RWPE1 (cell line): ENCODE measurements at regions not wholly inside any gene's neighbourhood (a gene's known extent, or its start where the extent isn't known, plus 50 kb on each side); places are given as distances from the start of the nearest gene placed in this dataset.
"Not testable (repeated sequence)": the region's sequence is repeated elsewhere in the genome, so short reads cannot be mapped to it uniquely, and the experiment has no call there.

Experiments
- CTCF ChIA-PET: fragments of 350-600 bp; sonication (Branson Sonifier 250); formaldehyde crosslinking; extraction: SDS; loops from one replicate; lab custom pipeline; 2021; lab: Yijun Ruan, JAX
- POLR2A ChIA-PET: fragments of 400-600 bp; formaldehyde crosslinking; extraction: SDS; loops from one replicate; lab custom pipeline; 2020; ENCODE audit warnings: antibody characterized with exemption; ENCODE audit not compliant: low non-redundant PET; lab: Yijun Ruan, JAX
- DNase-seq: peaks from one replicate; pipeline ENCODE4 v3.0.0; 2012; ENCODE audit warnings: low spot score
- H3K27ac ChIP-seq: fragments of 450-650 bp; 2 replicates; pipeline ENCODE4 v1.5.1; 2017
- TF ChIP-seq, protein P1 (sequence below): fragments of 450-650 bp; conservative IDR thresholded peaks from 2 replicates; pipeline ENCODE4 v1.5.1; 2017; ENCODE audit warnings: low read depth, mild to moderate bottlenecking

- no peak for DNase-seq
- TF ChIP-seq, protein P1, sequence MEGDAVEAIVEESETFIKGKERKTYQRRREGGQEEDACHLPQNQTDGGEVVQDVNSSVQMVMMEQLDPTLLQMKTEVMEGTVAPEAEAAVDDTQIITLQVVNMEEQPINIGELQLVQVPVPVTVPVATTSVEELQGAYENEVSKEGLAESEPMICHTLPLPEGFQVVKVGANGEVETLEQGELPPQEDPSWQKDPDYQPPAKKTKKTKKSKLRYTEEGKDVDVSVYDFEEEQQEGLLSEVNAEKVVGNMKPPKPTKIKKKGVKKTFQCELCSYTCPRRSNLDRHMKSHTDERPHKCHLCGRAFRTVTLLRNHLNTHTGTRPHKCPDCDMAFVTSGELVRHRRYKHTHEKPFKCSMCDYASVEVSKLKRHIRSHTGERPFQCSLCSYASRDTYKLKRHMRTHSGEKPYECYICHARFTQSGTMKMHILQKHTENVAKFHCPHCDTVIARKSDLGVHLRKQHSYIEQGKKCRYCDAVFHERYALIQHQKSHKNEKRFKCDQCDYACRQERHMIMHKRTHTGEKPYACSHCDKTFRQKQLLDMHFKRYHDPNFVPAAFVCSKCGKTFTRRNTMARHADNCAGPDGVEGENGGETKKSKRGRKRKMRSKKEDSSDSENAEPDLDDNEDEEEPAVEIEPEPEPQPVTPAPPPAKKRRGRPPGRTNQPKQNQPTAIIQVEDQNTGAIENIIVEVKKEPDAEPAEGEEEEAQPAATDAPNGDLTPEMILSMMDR = no peak
- no peak overlapping the region for H3K27ac ChIP-seq
- ChIA-PET POLR2A (interaction anchor here (0.5 kb wide), 1 partner anchor 167 kb away, joined by 3 read pairs; no protein-coding TSS in a partner anchor), CTCF (no interaction called here)
These were observed 113.1 kb upstream of the PCAT7 start for GRCh38 chr9:94441796-94442195.

GRCh38 chr9:94443032-94443722 is 111.7 kb upstream of the PCAT7 start:
- peak; percentile 25 for DNase-seq
- ChIA-PET CTCF (interaction anchor here (1.4 kb wide), 1 partner anchor 15 kb away, joined by 3 read pairs; no protein-coding TSS in a partner anchor), POLR2A (no interaction called here)
- no peak overlapping the region for H3K27ac ChIP-seq
- TF ChIP-seq, protein P1 = no peak

DNA sequence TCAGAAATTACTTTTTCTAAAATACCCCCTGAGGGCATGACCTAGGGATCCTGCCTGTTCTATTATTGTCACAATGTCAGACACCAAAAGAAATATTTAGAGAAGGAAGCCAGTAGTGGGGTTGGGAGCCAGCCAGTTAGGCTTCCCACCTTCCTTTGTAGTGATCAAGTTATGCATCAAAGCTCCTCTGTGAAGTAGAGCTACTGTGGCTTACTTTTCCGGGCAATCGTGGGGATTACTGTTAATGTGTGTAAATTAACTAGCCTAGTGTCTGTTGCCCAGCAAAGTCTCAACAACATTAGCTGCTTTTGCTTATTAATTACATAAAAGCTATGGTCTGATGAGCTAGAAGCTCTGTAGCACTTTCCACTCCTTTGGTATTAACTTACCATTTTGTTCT is 109.0 kb upstream of the PCAT7 start:
- no peak overlapping the region for H3K27ac ChIP-seq
- CTCF ChIA-PET = no interaction called here
- no peak for DNase-seq
- TF ChIP-seq, protein P1 = no peak
- POLR2A ChIA-PET = interaction anchor here (0.6 kb wide), 1 partner anchor 44 kb away, joined by 5 read pairs; no protein-coding TSS in a partner anchor

- CTCF ChIA-PET = no interaction called here
- TF ChIP-seq, protein P1 = no peak
- POLR2A ChIA-PET = no interaction called here
- no peak for DNase-seq
- no peak overlapping the region for H3K27ac ChIP-seq
These were observed 105.4 kb upstream of the PCAT7 start for GRCh38 chr9:94449486-94449885.

GRCh38 chr9:94464790-94465189 is 90.1 kb upstream of the PCAT7 start:
- POLR2A ChIA-PET = no interaction called here
- TF ChIP-seq, protein P1 = no peak

DNA sequence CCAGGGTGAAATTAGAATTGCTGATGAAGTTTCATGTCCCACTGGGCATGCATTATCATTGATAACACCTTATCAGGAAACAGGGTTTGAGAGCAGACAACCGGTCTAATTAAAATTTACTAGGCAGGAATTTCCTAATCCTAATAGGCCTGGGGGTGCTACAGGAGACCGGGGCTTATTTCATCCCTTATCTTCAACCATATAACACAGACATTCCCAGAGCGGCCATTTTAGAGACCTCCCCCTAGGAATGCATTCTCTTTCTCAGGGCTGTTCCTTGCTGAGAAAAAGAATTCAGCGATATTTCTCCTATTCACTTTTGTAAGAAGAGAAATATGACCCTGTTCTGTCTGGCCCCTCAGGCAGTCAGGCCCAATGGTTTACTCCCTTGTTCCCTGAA is 82.8 kb upstream of the PCAT7 start:
- DNase-seq, CTCF ChIA-PET, H3K27ac ChIP-seq, POLR2A ChIA-PET: not testable (repeated sequence)

More at GRCh38 chr9:94464790-94465189, 90.1 kb upstream of the PCAT7 start:
- CTCF ChIA-PET = no interaction called here
- H3K27ac ChIP-seq = no peak overlapping the region
- DNase-seq = no peak

- ChIA-PET CTCF (no interaction called here), POLR2A (no interaction called here)
- TF ChIP-seq, protein P1 = no peak
- no peak overlapping the region for H3K27ac ChIP-seq
- DNase-seq = no peak
These were observed 82.0 kb upstream of the PCAT7 start for GRCh38 chr9:94472806-94473360.
